ENCODE measurements at regions not wholly inside any gene's neighbourhood (a gene's known extent, or its start where the extent isn't known, plus 50 kb on each side); places are given as distances from the start of the nearest gene placed in this dataset.

GRCh38 chr15:92565351-92566125, 90.0 kb downstream of the FAM174B start:
- no peak for DNase-seq

- no peak for DNase-seq
These were observed 93.8 kb downstream of the FAM174B start for GRCh38 chr15:92561754-92562153.

DNA sequence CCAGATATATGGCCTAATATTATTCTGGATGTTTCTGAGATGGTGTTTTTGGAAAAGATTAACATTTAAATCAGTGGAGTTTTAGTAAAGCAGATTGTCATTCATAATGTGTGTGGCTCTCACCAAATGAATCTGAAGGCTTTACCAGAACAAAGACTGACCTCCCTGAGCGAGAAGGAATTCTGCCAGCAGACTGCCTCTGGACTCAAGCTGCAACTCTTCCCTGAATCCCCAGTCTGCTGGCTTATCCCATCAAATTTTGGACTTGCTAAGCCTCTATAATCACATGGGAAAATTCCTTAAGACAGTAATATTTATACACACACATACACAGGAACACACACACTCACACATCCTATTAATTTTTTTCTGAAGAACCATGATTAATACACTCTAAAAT, 102.3 kb downstream of the FAM174B start:
- DNase-seq: no peak

GRCh38 chr15:92545996-92546395, 109.6 kb downstream of the FAM174B start:
- DNase-seq: no peak

DNA sequence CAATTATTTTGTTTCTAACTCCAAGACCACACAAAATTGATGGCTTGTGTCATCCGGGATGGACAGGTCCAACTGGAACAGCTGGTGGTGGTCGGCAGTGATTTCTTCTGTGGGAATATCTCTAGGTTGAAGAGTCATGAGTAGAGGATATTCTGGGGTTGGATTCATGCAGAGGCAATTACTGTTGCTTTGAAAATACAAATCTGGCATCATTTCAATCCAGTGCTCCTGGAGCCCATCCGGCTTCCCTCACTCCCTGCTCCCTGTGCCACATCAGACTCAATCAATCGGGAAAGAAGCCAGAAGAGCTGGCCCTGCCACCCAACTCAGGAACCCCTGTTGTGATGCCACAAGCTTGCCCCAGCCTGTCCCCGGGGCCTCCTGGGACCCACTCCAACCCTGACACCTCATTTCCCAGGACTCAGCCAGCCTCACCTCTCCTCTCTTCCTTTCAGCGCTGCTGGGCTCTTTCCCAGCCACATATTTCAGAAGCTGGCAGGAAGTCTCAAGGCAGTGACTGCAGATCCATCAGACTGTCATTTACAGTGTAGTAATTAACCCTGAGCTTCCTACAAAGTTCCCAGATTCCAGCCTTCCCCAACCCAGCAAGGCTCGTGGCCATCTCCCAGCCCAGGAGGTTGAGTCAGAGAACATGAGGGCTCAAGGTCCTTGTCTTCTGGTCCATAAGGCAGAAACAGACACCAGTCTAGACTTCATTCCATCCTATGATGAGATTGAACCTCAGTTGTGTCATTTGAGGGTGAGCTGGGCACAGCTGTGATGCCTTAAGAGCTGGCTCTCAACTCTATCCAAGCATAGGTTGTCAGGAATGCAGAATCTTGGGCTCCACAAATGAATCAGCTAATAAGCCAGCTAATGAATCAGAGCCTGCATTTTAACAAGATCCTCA, 114.0 kb downstream of the FAM174B start:
- peak; percentile 31 for DNase-seq

DNA sequence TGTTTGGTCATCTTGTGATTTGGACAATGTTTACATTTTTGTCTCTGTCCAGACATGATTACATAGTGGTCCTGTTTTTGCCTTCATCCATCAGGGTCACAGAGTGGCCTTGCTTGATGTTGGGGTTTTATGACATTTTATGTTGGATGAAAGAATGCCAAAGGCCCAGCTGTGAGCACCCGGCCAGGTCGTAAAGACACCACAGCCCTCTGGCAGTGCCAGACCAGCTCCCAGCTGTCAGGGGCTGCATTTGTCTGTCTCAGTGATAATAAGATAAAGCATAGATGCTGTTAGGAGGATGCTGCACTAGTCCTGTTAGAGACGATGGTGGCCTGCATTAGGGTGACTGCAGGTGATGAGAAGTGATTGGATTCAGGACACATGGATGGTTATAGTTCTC, 117.5 kb downstream of the FAM174B start:
- DNase-seq: no peak

DNA sequence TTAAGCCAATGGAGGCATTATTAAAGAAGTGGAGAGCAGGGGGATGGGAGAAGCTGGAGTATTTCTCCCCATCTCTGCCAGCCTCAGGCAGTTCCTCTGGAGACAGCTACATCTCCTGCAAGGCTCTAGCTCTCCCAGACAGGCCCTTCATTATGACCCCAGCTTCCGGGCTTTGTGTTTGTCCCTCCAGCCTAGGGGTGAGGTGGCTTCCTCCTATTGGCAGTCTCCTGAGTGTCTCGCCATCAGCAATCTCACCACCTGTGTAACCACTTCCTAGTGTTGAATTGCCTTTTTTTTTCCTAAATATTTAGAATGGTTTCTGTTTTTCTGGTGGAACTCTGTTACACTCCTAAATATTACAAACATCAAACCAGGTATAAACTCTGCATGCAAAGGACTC, 122.3 kb downstream of the FAM174B start:
- no peak for DNase-seq

DNA sequence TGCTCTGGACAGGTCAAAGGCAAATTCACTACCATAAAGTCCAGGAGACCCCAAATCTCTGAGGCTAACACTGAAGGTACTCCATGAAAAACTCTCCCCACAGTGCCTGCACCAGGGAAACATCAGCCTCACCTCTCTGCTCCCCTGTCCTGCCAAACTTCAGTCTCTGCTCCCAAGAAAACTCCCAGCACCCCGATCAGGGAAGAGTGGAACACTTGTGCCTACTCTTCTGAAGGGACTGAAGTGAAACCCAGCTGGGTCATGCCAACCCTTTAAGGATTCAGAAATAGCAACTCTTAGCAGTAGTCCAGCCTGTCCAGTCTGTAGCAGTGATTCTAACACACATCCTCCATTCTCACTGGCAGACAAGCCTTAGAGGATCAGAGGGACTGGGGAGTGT, 124.2 kb downstream of the FAM174B start:
- DNase-seq: no peak

DNA sequence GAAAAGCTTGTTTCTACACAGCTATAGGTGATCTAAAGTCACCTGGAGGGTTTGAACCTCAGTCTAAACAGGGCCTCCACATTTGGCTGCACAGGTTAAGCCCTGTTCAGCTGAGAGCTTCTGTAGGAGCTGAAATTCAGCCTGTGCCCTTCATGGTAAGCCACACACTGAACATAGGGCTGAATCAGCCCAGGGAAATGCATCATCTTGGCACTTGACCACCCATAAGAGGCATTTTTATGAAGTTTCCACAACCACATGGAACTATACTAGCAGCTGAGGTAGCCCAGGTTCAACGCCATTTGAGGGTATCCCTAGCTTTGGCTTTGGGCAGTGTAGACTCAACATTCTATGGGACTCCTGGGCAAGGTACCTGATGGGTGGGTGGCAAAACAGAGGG, 126.8 kb downstream of the FAM174B start:
- no peak for DNase-seq

- DNase-seq: no peak
These were observed 128.4 kb downstream of the FAM174B start for GRCh38 chr15:92527197-92527596.

- DNase-seq: no peak
These were observed 129.8 kb downstream of the FAM174B start for GRCh38 chr15:92525758-92526245.

- DNase-seq: no peak
These were observed 130.6 kb downstream of the FAM174B start for GRCh38 chr15:92524874-92525565.

- no peak for DNase-seq
These were observed 130.5 kb downstream of the ST8SIA2 start for GRCh38 chr15:92524161-92524560.

GRCh38 chr15:92523176-92523575, 129.5 kb downstream of the ST8SIA2 start:
- DNase-seq: no peak

DNA sequence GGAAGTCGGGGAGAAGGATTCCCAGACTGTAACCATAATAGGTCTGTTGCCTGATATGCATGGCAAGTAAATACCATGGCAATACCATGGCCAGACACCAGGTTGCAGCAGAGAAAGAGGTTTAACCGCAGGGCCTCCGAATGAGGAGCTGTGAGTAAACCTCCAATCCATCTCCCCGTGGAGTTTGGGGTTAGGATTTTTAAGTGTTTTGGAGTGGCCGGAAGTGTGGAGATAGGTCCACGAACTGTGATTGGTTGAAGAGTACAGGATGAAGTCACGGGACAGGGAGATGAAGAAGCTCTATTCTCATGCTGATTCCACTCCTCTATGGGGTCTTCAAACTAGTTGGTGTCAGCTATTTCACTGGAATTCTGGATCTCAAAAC, 127.9 kb downstream of the ST8SIA2 start:
- DNase-seq: peak; percentile 58

- DNase-seq: no peak
These were observed 127.4 kb downstream of the ST8SIA2 start for GRCh38 chr15:92520914-92521623.

DNA sequence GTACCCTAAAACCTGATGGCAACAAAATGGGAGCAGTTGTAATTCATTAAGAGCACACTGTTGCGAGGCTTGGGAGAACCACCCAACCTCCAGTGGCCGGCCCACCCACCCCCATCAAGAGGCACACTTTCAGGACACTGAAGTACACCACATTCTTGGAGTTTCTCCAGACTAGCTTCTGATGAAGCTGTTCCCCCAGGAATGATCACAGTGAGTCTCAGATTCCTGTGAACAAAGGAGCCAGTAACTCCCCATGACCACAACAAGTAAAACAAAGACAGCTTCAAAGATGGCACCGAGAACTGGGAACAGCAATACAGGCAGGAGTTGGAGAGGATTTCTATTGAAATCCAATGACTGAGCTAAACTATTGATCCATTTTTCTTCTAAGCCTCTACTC, 126.0 kb downstream of the ST8SIA2 start:
- no peak for DNase-seq
